H1 (cell line): ENCODE measurements at regions not wholly inside any gene's neighbourhood (a gene's known extent, or its start where the extent isn't known, plus 50 kb on each side); places are given as distances from the start of the nearest gene placed in this dataset.

Source experiments
- BCL11A ChIP-seq, 2 experiments: IDR thresholded peaks; one replicate each; pipeline ENCODE4 v1.6.1; 2011; ENCODE audit warnings: low read depth in 2 of 2, low read length in 2 of 2, mild to moderate bottlenecking in 2 of 2
- CBX5 ChIP-seq: fragments of 300-800, 300-1000 bp; sonication (generic); IDR thresholded peaks from 2 replicates; pipeline ENCODE4 v1.7.1; 2016; ENCODE audit warnings: antibody characterized with exemption, low read length, low read depth
- MAFK ChIP-seq: IDR thresholded peaks from 2 replicates; pipeline ENCODE4 v1.6.1; 2012; ENCODE audit warnings: low read depth, mild to moderate bottlenecking, improper control_type of control experiment, low read length
- POLR2A ChIP-seq, 2 experiments: IDR thresholded peaks; 1 replicate in 1 of 2; 2 replicates in 1 of 2; pipeline ENCODE4 v1.6.1; 2011; ENCODE audit warnings: low read depth in 2 of 2, low read length in 2 of 2, mild to moderate bottlenecking in 2 of 2; ENCODE audit errors: control extremely low read depth in 1 of 2
- RAD21 ChIP-seq, 2 experiments: IDR thresholded peaks in 1 of 2; conservative IDR thresholded peaks in 1 of 2; 2 replicates each; pipeline ENCODE4 v1.6.1; 2011; ENCODE audit warnings: low read depth in 2 of 2, low read length in 2 of 2, improper control_type of control experiment in 1 of 2, inconsistent platforms in 1 of 2, mild to moderate bottlenecking in 1 of 2, moderate library complexity in 1 of 2
- RFX5 ChIP-seq: IDR thresholded peaks from 2 replicates; pipeline ENCODE4 v1.6.1; 2011; ENCODE audit warnings: low read depth, low read length, improper control_type of control experiment, borderline replicate concordance
- SIRT6 ChIP-seq: IDR thresholded peaks from one replicate; pipeline ENCODE4 v1.7.1; 2012; ENCODE audit warnings: low read length, inconsistent platforms
- SP4 ChIP-seq: IDR thresholded peaks from 2 replicates; pipeline ENCODE4 v1.6.1; 2012; ENCODE audit warnings: low read length, inconsistent platforms
- TAF7 ChIP-seq: optimal IDR thresholded peaks from 2 replicates; pipeline ENCODE3; 2011; ENCODE audit warnings: low read depth, mild to moderate bottlenecking, inconsistent platforms, low read length, moderate library complexity, borderline replicate concordance
- YY1 ChIP-seq: IDR thresholded peaks from 2 replicates; pipeline ENCODE4 v1.6.1; 2011; ENCODE audit warnings: low read depth, mild to moderate bottlenecking, low read length
- TF ChIP-seq, protein P1 (sequence below): IDR thresholded peaks from 2 replicates; pipeline ENCODE4 v1.6.1; 2012; ENCODE audit warnings: inconsistent platforms
- TF ChIP-seq, protein P2 (sequence below), 3 experiments: IDR thresholded peaks; 1 replicate in 2 of 3; 2 replicates in 1 of 3; pipeline versions ENCODE4 v1.5.1 to v1.6.1; 2011; ENCODE audit warnings: low read length in 3 of 3, mild to moderate bottlenecking in 3 of 3, inconsistent platforms in 2 of 3, low read depth in 1 of 3, moderate library complexity in 1 of 3; ENCODE audit not compliant: insufficient read depth in 1 of 3; ENCODE audit errors: control extremely low read depth in 1 of 3
- TF ChIP-seq, protein P3 (sequence below): IDR thresholded peaks from 2 replicates; pipeline ENCODE4 v1.6.1; 2011; ENCODE audit warnings: low read length, improper control_type of control experiment

DNA sequence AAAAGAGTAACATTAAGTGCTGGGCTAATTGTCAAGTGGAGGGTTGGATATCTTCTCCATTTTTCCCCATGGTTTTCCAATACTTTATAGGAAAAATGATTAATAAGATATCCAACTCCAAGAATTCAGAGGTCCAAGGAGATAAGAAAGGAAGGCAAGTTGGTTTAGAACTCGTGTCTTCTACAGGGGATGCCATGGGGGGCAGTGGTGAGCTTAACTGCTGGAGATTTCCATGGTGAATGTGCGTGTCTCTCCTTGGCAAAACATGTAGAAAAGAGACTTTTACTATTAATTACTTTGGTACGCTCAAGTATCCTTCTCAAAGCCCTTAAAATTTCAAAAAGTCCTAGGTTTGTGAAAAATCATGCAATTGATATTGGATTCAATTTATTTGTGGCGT, 982.9 kb upstream of the RBFOX1 start:
- no peak for TF ChIP-seq POLR2A (IDR thresholded peaks at IDR 0.05; ENCODE audit: control extremely low read depth in 1 of 2, low read depth in 2 of 2, low read length in 2 of 2)
- TF ChIP-seq, protein P1, sequence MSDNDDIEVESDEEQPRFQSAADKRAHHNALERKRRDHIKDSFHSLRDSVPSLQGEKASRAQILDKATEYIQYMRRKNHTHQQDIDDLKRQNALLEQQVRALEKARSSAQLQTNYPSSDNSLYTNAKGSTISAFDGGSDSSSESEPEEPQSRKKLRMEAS: no peak
- no peak for TF ChIP-seq YY1
- no peak for TF ChIP-seq TAF7
- TF ChIP-seq, protein P2, sequence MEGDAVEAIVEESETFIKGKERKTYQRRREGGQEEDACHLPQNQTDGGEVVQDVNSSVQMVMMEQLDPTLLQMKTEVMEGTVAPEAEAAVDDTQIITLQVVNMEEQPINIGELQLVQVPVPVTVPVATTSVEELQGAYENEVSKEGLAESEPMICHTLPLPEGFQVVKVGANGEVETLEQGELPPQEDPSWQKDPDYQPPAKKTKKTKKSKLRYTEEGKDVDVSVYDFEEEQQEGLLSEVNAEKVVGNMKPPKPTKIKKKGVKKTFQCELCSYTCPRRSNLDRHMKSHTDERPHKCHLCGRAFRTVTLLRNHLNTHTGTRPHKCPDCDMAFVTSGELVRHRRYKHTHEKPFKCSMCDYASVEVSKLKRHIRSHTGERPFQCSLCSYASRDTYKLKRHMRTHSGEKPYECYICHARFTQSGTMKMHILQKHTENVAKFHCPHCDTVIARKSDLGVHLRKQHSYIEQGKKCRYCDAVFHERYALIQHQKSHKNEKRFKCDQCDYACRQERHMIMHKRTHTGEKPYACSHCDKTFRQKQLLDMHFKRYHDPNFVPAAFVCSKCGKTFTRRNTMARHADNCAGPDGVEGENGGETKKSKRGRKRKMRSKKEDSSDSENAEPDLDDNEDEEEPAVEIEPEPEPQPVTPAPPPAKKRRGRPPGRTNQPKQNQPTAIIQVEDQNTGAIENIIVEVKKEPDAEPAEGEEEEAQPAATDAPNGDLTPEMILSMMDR (IDR thresholded peaks at IDR 0.05; ENCODE audit: control extremely low read depth in 1 of 3, insufficient read depth in 1 of 3, low read depth in 1 of 3, low read length in 3 of 3): peak in 2 of 3 experiments; percentile 16 to 28; a peak in 1 of 4 replicates
- TF ChIP-seq RFX5: no peak
- no peak for TF ChIP-seq SP4
- no peak for TF ChIP-seq SIRT6
- no peak for TF ChIP-seq MAFK
- no peak for TF ChIP-seq CBX5
- no peak for TF ChIP-seq BCL11A (IDR thresholded peaks at IDR 0.05; ENCODE audit: low read depth in 2 of 2, low read length in 2 of 2)
- TF ChIP-seq RAD21 (IDR thresholded peaks at IDR 0.05 in 1 of 2, conservative IDR thresholded peaks at IDR 0.05 in 1 of 2; ENCODE audit: low read depth in 2 of 2, low read length in 2 of 2): peak; percentile 36 to 55; a peak in 3 of 4 replicates
- TF ChIP-seq, protein P3, sequence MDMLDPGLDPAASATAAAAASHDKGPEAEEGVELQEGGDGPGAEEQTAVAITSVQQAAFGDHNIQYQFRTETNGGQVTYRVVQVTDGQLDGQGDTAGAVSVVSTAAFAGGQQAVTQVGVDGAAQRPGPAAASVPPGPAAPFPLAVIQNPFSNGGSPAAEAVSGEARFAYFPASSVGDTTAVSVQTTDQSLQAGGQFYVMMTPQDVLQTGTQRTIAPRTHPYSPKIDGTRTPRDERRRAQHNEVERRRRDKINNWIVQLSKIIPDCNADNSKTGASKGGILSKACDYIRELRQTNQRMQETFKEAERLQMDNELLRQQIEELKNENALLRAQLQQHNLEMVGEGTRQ: no peak
